Hepatocyte (in vitro differentiated cells): ENCODE measurements at regions not wholly inside any gene's neighbourhood (a gene's known extent, or its start where the extent isn't known, plus 50 kb on each side); places are given as distances from the start of the nearest gene placed in this dataset.
A peak's percentile ranks its signal among the peaks of the same experiment; 100 is the strongest.
"Not testable (repeated sequence)": the region's sequence is repeated elsewhere in the genome, so short reads cannot be mapped to it uniquely, and the experiment has no call there.

ENCODE experiments used
- DNase-seq: peaks from one replicate; pipeline ENCODE4 v3.0.0-alpha.2; 2016; ENCODE audit warnings: low spot score
- H2AFZ ChIP-seq: fragments of 200-600 bp; sonication (generic); 2 replicates; pipeline ENCODE4 v1.6.0; 2016; ENCODE audit warnings: antibody characterized with exemption, mild to moderate bottlenecking
- H3K27ac ChIP-seq: fragments of 200-600 bp; sonication (generic); 2 replicates; pipeline ENCODE4 v1.5.1; 2016; ENCODE audit warnings: mild to moderate bottlenecking
- H3K27me3 ChIP-seq: fragments of 200-600 bp; sonication (generic); 2 replicates; pipeline ENCODE4 v1.6.1; 2016
- H3K36me3 ChIP-seq: fragments of 200-600 bp; sonication (generic); replicated peaks from 2 replicates; pipeline ENCODE4 v1.5.1; 2016; ENCODE audit warnings: low read depth; ENCODE audit not compliant: insufficient read depth
- H3K4me1 ChIP-seq: fragments of 200-600 bp; sonication (generic); 2 replicates; pipeline ENCODE4 v1.5.1; 2016; ENCODE audit warnings: mild to moderate bottlenecking, moderate library complexity; ENCODE audit not compliant: insufficient read depth
- H3K4me2 ChIP-seq: fragments of 200-600 bp; sonication (generic); 2 replicates; pipeline ENCODE4 v1.6.0; 2016
- H3K4me3 ChIP-seq: fragments of 200-600 bp; sonication (generic); 2 replicates; pipeline ENCODE4 v1.5.1; 2016; ENCODE audit warnings: mild to moderate bottlenecking
- H3K79me2 ChIP-seq: fragments of 200-600 bp; sonication (generic); 2 replicates; pipeline ENCODE4 v1.6.0; 2017; ENCODE audit warnings: mild to moderate bottlenecking
- H3K9me2 ChIP-seq: fragments of 200-600 bp; sonication (generic); replicated peaks from 2 replicates; pipeline ENCODE4 v1.6.0; 2017; ENCODE audit warnings: mild to moderate bottlenecking; ENCODE audit not compliant: insufficient read depth
- H3K9me3 ChIP-seq: fragments of 200-600 bp; sonication (generic); 2 replicates; pipeline ENCODE4 v1.5.1; 2016; ENCODE audit warnings: low read depth, mild to moderate bottlenecking
- H4K20me1 ChIP-seq: fragments of 200-600 bp; sonication (generic); 2 replicates; pipeline ENCODE4 v1.6.0; 2016; ENCODE audit warnings: mild to moderate bottlenecking; ENCODE audit not compliant: insufficient read depth, poor library complexity, severe bottlenecking
- EZH2phosphoT487 ChIP-seq: fragments of 200-600 bp; sonication (generic); IDR thresholded peaks from one replicate; pipeline ENCODE4 v1.6.1; 2018; ENCODE audit warnings: antibody characterized with exemption, mild to moderate bottlenecking, low read depth, moderate library complexity; ENCODE audit not compliant: unreplicated experiment, severe bottlenecking
- WGBS: methylation state at CpG from one replicate; pipeline ENCODE4 v1.1.6; 2016; ENCODE audit warnings: low lambda C conversion rate; ENCODE audit errors: missing lambda C conversion rate; 5-methylcytosine and 5-hydroxymethylcytosine counted together
- TF ChIP-seq, protein P1 (sequence below): fragments of 200-600 bp; sonication (generic); IDR thresholded peaks from 2 replicates; pipeline ENCODE4 v1.5.1; 2016; ENCODE audit warnings: antibody characterized with exemption, mild to moderate bottlenecking; ENCODE audit not compliant: poor library complexity

GRCh38 chr19:37317403-37318209 is 53.3 kb upstream of the ZNF527 start:
- no peaks in the 10 kb centered on the region for H4K20me1 ChIP-seq
- peaks cover 45% of the 10 kb centered on the region for H3K79me2 ChIP-seq
- no peaks in the 10 kb centered on the region for H3K9me2 ChIP-seq
- H3K36me3 ChIP-seq: no peaks in the 10 kb centered on the region
- DNase-seq: peak; percentile 97
- H2AFZ ChIP-seq: peak overlapping the region; percentile 62
- WGBS: under 1% methylated on average over 49 of the region's 57 CpGs
- H3K4me3 ChIP-seq: peak overlapping the region; percentile 66
- H3K27me3 ChIP-seq: no peaks in the 10 kb centered on the region
- no peaks in the 10 kb centered on the region for H3K9me3 ChIP-seq
- H3K27ac ChIP-seq: peak overlapping the region; percentile 83
- peaks cover 7% of the 10 kb centered on the region for H3K4me1 ChIP-seq
- TF ChIP-seq, protein P1, sequence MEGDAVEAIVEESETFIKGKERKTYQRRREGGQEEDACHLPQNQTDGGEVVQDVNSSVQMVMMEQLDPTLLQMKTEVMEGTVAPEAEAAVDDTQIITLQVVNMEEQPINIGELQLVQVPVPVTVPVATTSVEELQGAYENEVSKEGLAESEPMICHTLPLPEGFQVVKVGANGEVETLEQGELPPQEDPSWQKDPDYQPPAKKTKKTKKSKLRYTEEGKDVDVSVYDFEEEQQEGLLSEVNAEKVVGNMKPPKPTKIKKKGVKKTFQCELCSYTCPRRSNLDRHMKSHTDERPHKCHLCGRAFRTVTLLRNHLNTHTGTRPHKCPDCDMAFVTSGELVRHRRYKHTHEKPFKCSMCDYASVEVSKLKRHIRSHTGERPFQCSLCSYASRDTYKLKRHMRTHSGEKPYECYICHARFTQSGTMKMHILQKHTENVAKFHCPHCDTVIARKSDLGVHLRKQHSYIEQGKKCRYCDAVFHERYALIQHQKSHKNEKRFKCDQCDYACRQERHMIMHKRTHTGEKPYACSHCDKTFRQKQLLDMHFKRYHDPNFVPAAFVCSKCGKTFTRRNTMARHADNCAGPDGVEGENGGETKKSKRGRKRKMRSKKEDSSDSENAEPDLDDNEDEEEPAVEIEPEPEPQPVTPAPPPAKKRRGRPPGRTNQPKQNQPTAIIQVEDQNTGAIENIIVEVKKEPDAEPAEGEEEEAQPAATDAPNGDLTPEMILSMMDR: peak; percentile 36
- no peak for TF ChIP-seq EZH2phosphoT487
- H3K4me2 ChIP-seq: peak overlapping the region; percentile 83

DNA sequence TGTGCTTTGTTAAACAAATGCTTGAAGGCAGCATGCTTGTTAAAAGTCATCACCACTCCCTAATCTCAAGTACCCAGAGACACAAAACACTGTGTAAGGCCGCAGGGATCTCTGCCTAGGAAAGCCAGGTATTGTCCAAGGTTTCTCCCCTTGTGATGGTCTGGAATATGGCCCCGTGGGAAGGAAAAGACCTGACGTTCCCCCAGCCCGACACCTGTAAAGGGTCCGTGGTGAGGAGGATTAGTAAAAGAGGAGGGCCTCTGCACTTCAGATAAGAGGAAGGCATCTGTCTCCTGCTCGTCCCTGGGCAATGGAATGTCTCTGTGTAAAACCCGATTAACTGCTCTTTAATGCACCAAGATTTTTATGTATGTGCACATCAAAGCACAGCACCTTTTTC is 49.9 kb upstream of the ZNF527 start:
- not testable (repeated sequence) for H3K9me2 ChIP-seq, H3K4me1 ChIP-seq, H4K20me1 ChIP-seq, H3K36me3 ChIP-seq, H3K27me3 ChIP-seq, H2AFZ ChIP-seq, H3K9me3 ChIP-seq, DNase-seq, H3K4me3 ChIP-seq, H3K27ac ChIP-seq, H3K4me2 ChIP-seq
- peaks cover 47% of the 10 kb centered on the region for H3K79me2 ChIP-seq
- 47% methylated on average over 7 of the region's 7 CpGs for WGBS
